ENCODE measurements at regions not wholly inside any gene's neighbourhood (a gene's known extent, or its start where the extent isn't known, plus 50 kb on each side); places are given as distances from the start of the nearest gene placed in this dataset.
"Not testable (repeated sequence)": the region's sequence is repeated elsewhere in the genome, so short reads cannot be mapped to it uniquely, and the experiment has no call there.

GRCh38 chr7:46625032-46625431, 704.0 kb upstream of the IGFBP3 start:
- no peak for DNase-seq (ENCODE audit: low spot score)

- DNase-seq (ENCODE audit: low spot score): no peak
These were observed 701.2 kb upstream of the IGFBP3 start for GRCh38 chr7:46622251-46622650.

GRCh38 chr7:46619723-46620310, 698.7 kb upstream of the IGFBP3 start:
- no peak for DNase-seq (ENCODE audit: low spot score)

GRCh38 chr7:46616636-46617035, 695.6 kb upstream of the IGFBP3 start:
- DNase-seq (ENCODE audit: low spot score): no peak

GRCh38 chr7:46613551-46613950, 692.5 kb upstream of the IGFBP3 start:
- DNase-seq (ENCODE audit: low spot score): no peak

GRCh38 chr7:46613116-46613515, 692.0 kb upstream of the IGFBP3 start:
- DNase-seq (ENCODE audit: low spot score): no peak

GRCh38 chr7:46611508-46611907, 690.4 kb upstream of the IGFBP3 start:
- DNase-seq (ENCODE audit: low spot score): no peak

GRCh38 chr7:46610746-46611145, 689.7 kb upstream of the IGFBP3 start:
- no peak for DNase-seq (ENCODE audit: low spot score)

- DNase-seq (ENCODE audit: low spot score): no peak
These were observed 686.1 kb upstream of the IGFBP3 start for GRCh38 chr7:46607176-46607575.

- no peak for DNase-seq (ENCODE audit: low spot score)
These were observed 685.7 kb upstream of the IGFBP3 start for GRCh38 chr7:46606761-46607160.

- DNase-seq (ENCODE audit: low spot score): no peak
These were observed 683.2 kb upstream of the IGFBP3 start for GRCh38 chr7:46604241-46604661.

GRCh38 chr7:46603780-46604179, 682.7 kb upstream of the IGFBP3 start:
- DNase-seq (ENCODE audit: low spot score): no peak

- DNase-seq (ENCODE audit: low spot score): no peak
These were observed 682.3 kb upstream of the IGFBP3 start for GRCh38 chr7:46603296-46603752.

GRCh38 chr7:46600340-46600739, 679.3 kb upstream of the IGFBP3 start:
- no peak for DNase-seq (ENCODE audit: low spot score)

GRCh38 chr7:46594831-46595230, 673.8 kb upstream of the IGFBP3 start:
- not testable (repeated sequence) for DNase-seq (ENCODE audit: low spot score)

GRCh38 chr7:46590918-46591905, 670.1 kb upstream of the IGFBP3 start:
- not testable (repeated sequence) for DNase-seq (ENCODE audit: low spot score)

GRCh38 chr7:46589286-46589685, 668.2 kb upstream of the IGFBP3 start:
- DNase-seq (ENCODE audit: low spot score): no peak

- no peak for DNase-seq (ENCODE audit: low spot score)
These were observed 665.3 kb upstream of the IGFBP3 start for GRCh38 chr7:46586406-46586805.

- DNase-seq (ENCODE audit: low spot score): no peak
These were observed 662.6 kb upstream of the IGFBP3 start for GRCh38 chr7:46583656-46584055.

- no peak for DNase-seq (ENCODE audit: low spot score)
These were observed 660.2 kb upstream of the IGFBP3 start for GRCh38 chr7:46581268-46581667.

- no peak for DNase-seq (ENCODE audit: low spot score)
These were observed 659.7 kb upstream of the IGFBP3 start for GRCh38 chr7:46580766-46581165.

- DNase-seq (ENCODE audit: low spot score): no peak
These were observed 656.3 kb upstream of the IGFBP3 start for GRCh38 chr7:46577394-46577793.

- no peak for DNase-seq (ENCODE audit: low spot score)
These were observed 655.9 kb upstream of the IGFBP3 start for GRCh38 chr7:46576950-46577349.

Data from germinal center (tissue), 1 donor.